DMS53 treated with DMSO at 0.1 percent for 48 hours (cell line): ENCODE measurements at regions not wholly inside any gene's neighbourhood (a gene's known extent, or its start where the extent isn't known, plus 50 kb on each side); places are given as distances from the start of the nearest gene placed in this dataset.

ENCODE experiments used
- DNase-seq: peaks from one replicate; lab custom pipeline; 2025; ENCODE audit not compliant: unreplicated experiment; lab: John Stamatoyannopoulos, UW

DNA sequence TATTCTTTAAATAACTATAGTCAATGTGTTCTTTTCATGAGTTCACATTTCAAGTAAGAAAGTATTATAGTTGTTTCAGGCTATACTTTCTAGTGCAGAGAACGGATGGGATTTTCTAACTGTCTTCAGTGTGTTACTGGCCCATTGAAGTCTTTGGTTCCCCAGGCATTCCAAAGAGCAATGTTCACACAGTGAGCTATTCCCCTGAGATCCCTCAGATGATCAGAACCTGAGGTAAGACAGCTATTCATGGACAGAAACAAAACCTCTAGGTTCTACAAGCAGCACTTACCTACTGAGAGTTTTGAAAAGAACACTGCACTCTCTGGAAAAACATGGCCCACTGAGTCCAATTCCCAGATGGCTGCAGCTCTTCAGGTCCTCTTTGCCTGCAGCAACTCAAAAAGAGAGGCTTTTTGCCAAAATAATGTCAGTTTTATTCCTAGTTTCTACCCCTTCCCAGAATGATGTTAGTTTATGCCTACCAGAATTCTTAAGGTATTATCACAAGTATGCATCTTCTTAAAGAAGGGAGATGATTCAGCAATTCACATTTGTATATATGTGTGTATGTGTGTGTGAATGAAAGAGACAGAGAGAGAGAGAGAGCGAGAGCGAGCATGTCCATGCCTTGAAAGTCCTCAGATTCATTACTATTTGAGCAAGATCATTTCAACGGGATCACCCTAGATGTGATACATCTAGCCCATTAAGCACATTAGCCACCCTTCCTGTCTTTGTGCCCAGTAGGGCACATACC lies 146.1 kb downstream of the PDHA2 start:
- no peak for DNase-seq

GRCh38 chr4:95987851-95988250 lies 148.0 kb downstream of the PDHA2 start:
- no peak for DNase-seq

DNA sequence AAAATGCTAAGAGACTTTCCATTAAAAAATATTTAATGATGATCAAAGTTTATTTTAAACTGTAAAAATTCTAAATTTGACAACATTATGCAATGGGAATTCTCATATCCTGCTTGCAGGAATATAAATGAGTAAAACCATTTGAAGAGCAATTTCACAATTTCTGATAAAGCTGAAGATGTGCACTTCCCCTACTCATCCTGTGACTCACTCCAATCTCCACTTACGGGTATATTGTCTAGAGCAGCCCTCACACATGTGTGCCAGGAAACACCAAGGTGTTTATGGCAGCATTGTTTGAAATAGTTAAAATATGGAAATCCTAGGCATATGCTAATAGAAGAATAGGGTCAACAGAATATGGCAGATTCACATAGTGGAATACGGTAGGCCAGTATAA lies 158.4 kb downstream of the PDHA2 start:
- DNase-seq, result no peak

DNA sequence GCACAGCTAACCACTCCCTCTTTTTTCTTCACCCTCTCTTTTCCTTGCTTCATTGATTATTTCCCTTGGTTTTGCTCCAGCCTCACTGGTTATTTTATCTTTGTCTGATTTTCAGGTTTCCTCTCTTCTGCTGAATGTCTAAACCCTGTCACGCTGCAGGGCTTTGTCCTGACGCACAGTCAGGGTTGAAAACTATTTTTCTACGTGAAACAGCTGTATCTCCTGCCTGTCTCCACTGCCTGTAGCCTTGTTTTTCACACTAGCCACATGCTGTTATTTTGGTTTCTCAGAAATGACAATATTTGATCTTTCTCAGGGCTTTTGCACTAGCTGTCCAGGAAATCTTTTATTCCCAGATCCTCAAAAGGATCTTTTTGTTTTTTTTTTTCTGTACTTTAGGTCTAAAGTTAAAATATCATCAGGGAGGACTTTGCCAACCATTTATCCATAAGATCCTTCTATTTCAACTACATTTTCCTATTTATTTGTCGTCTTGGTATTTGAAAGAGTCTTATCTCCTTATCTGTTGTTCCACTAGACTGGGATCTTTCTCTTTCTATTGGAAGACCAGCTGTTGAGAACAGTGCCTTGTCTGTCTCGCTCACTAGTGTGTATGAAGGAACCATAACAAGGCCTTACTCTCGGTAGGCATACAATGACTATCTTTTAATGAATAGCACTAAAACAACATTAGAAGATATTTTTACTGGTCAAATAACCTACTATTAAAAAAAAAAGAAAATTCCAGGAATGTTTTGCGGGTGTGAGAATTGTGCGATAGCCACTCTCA lies 164.3 kb downstream of the PDHA2 start:
- DNase-seq, result no peak

- DNase-seq, result no peak
Measured at GRCh38 chr4:96009427-96010119, 169.7 kb downstream of the PDHA2 start.

- no peak for DNase-seq
Measured at GRCh38 chr4:96012687-96013086, 172.8 kb downstream of the PDHA2 start.

DNA sequence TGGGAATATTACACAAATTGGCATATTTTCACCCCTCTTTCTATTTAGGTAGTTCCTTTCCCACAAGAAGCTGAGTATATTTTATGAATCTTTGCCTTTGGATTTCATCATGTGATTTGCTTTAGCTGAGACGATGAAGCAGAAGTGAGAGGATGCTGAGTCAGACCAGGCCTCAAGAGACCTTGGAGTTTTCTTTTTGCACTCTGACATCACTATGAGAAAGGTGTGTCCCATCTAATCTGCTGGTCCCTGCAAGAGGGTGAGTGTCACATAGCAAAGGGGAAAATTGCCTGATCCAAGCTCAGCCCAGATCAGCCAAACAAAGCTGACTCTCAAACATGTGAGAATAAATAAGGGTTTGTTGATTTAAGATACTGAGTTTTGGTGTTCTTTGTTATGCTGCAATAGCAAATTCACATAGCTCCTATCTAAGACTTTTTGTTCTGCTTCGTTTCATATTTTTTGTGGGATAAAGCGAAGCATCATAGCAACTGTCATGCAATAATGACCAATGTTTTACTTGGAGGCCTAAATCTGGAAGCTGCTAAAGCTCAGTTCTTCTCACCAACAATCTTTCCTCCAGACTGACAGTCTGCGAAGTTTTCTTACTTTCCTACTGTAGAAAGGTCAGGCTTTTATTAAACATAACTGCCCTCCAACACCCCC lies 176.9 kb downstream of the PDHA2 start:
- no peak for DNase-seq

DNA sequence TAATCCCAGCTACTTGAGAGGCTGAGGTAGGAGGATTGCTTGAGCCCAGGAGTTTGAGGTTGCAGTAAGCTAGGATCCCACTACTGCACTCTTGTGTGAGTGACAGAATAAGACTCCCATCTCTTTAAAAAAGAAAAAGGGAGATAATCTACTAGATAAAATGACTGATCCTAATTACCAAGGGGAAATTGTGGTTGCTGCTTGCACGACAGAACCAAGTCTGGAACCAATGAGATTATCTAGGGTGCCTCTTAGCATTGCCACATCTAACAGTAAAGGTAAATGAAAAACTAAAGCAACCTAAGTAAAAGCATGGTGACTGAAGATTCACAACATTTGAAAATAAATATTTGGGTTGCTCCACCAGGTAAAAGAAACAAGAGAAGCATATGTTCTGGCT lies 185.1 kb downstream of the PDHA2 start:
- DNase-seq, result no peak

- peak; percentile 29 for DNase-seq
Measured at GRCh38 chr4:96035727-96036126, 195.8 kb downstream of the PDHA2 start.

GRCh38 chr4:96036781-96037180 lies 196.9 kb downstream of the PDHA2 start:
- DNase-seq, result no peak

DNA sequence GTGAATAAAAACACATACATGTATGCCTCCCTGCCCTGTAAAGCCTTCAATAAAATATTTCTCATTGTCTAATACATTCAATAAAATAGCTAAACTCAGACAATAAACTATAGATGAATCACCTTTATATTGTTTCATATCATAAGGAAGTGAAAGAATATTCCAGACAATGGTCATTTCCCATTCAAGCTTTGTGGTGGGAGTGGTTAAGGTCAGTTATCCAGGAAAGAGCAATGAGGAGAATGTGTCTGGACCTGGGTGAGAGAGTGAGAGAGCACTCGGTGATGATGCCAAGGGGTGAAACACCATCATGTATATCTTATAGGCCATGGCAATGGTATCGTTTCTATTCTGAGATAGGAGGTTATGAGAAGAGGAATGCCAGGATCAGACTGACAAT lies 197.8 kb downstream of the PDHA2 start:
- DNase-seq, result no peak

DNA sequence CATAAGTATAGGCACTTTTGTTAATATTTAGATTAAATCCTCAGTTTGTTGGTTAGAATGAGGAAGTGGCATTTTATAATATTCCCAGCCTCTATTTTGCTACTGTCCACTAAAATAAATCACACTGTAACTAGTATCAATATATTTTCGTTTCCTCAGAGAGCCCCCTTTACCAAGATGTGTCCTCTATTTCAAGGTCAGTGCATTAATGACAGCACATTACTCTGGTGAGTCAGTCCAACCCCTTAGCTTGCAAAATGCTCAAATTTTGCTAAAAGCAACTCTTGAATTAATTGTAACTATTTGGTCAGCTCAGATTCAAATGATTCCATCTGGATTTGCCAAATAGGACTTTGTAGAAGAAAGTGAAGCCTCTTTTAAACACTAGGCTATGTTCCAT lies 199.3 kb downstream of the PDHA2 start:
- no peak for DNase-seq

DNA sequence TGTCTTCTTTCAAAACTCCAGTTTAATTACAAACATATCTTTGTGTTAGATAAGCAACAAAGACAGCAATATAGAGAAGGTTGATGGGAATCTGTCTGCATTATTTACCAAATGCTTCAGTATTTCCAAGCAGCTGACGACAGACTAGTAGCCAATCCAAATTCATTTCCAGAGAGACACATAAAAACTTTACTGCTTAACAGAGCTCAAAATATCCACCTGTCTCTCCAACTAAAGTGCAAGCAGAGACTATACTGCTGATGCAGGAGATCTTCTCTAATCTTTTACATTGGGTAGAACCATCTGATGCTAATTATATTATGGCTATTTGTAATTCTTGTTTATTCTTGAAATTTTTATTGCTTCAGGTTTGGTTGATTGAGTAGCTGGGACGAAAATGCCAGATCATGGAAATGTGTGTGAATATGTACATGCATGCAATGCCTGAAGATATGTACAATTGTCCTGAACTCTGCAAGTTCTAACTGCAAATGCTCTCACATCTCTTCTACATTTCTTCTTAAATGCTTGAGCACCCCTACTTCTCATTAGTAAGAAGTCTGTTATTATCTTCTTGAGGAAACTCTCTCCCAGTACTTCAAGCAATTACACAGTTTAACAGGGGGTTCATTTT lies 200.0 kb downstream of the PDHA2 start:
- DNase-seq, result no peak

DNA sequence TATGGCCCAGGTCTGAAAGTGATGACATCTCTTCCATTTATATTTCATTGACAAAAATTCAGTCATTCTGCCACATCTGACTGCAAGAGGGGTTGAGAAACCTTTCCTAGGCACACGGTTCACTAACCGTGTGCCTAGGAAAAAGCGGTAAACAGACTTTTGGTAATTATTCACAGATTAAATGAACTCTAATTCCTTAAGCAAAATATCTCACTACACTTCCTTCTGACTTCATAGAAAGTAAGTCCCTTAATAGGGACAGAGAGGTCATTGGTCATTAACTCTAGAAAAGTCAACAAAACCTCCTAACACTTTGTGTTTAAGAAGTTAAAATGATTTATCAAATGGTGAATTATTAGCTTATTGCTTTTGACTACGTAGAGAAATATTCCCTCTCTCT lies 205.1 kb downstream of the PDHA2 start:
- no peak for DNase-seq

- DNase-seq, result no peak
Measured at GRCh38 chr4:96052827-96053226, 212.9 kb downstream of the PDHA2 start.

DNA sequence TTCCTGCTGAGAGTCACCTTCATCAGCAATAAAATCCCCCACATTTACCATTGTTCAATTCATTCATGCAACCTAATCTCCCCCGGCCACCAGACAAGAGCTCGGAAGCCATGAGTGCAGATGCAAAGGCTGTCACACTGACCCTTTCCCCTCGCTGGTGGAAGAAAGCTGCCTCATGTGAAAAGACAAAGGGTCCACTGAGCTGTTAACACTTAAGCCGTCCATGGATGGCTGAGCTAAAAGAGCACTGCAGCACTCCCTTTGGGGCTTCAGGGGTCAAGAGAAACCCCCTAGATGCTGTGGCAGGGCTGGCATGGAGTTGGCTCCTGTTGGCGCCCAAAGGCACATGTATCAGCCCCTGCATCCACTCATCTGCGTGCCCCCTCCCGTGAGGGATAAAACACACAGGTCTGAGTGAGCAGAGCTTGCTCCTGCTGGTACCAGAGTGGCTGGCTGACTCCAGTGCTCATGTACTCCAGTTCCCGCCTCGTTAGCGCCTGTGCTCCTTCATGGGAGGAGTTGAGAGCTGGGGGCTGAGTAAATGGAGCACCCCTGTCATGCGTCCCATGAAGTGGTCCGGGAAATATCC lies 216.5 kb downstream of the PDHA2 start:
- no peak for DNase-seq

- no peak for DNase-seq
Measured at GRCh38 chr4:96063639-96064038, 223.7 kb downstream of the PDHA2 start.

GRCh38 chr4:96073461-96073860 lies 233.6 kb downstream of the PDHA2 start:
- DNase-seq, result no peak

GRCh38 chr4:96092151-96092705 lies 252.3 kb downstream of the PDHA2 start:
- DNase-seq, result peak; percentile 2

GRCh38 chr4:96093057-96093456 lies 253.2 kb downstream of the PDHA2 start:
- no peak for DNase-seq
